ENCODE measurements at regions not wholly inside any gene's neighbourhood (a gene's known extent, or its start where the extent isn't known, plus 50 kb on each side); places are given as distances from the start of the nearest gene placed in this dataset.

DNA sequence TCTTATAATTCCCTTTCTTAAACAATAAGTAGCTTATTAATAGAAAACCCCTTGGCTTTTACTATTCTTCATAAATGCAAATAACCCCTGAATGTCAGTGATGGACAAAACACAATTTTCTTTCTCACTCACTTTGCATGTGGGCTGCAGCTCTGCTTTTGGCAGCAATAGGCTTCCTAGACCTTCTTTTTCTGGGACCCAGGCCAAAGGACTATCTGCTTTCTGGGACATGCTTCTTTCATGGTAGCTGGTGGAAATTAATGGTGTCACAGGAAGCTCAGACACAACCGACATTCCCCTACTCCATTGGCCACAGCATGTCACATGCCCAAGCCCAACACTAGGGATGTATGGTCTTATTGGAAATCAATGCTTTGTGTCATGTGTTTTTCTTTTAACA, 134.3 kb upstream of the MDFIC start:
- TF ChIP-seq, protein P1, sequence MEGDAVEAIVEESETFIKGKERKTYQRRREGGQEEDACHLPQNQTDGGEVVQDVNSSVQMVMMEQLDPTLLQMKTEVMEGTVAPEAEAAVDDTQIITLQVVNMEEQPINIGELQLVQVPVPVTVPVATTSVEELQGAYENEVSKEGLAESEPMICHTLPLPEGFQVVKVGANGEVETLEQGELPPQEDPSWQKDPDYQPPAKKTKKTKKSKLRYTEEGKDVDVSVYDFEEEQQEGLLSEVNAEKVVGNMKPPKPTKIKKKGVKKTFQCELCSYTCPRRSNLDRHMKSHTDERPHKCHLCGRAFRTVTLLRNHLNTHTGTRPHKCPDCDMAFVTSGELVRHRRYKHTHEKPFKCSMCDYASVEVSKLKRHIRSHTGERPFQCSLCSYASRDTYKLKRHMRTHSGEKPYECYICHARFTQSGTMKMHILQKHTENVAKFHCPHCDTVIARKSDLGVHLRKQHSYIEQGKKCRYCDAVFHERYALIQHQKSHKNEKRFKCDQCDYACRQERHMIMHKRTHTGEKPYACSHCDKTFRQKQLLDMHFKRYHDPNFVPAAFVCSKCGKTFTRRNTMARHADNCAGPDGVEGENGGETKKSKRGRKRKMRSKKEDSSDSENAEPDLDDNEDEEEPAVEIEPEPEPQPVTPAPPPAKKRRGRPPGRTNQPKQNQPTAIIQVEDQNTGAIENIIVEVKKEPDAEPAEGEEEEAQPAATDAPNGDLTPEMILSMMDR (IDR thresholded peaks at IDR 0.05; ENCODE audit: insufficient read depth, low read length), result no peak
- peak; percentile 49 for DNase-seq (ENCODE audit: low read depth)
- H3K4me3 ChIP-seq (ENCODE audit: low read depth, low read length), result no peak overlapping the region

- H3K4me3 ChIP-seq (ENCODE audit: low read depth, low read length), result no peak overlapping the region
- TF ChIP-seq, protein P1 (IDR thresholded peaks at IDR 0.05; ENCODE audit: insufficient read depth, low read length), result no peak
- no peak for DNase-seq (ENCODE audit: low read depth)
Measured at GRCh38 chr7:114788706-114789105, 133.2 kb upstream of the MDFIC start.

DNA sequence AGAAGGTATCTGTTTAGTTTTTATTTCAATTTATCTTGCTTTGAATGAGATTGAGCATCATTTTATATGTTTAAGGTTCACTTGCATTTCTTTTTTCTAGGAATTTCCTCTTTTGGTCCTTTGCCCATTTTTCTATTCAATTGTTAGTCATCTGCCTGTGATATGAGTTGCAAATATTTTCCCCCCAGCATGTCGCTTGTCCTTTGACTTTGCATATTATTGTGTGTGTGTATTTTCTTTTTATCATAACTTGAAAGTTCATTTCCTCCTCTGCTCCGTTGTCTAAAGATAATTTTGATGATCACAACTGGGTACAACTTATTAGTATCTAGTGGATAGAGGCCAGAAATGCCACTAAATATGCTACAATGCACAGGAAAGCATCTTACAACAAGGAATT, 132.7 kb upstream of the MDFIC start:
- peak; percentile 65 for DNase-seq (ENCODE audit: low read depth)
- no peak overlapping the region for H3K4me3 ChIP-seq (ENCODE audit: low read depth, low read length)
- TF ChIP-seq, protein P1 (IDR thresholded peaks at IDR 0.05; ENCODE audit: insufficient read depth, low read length), result no peak

DNA sequence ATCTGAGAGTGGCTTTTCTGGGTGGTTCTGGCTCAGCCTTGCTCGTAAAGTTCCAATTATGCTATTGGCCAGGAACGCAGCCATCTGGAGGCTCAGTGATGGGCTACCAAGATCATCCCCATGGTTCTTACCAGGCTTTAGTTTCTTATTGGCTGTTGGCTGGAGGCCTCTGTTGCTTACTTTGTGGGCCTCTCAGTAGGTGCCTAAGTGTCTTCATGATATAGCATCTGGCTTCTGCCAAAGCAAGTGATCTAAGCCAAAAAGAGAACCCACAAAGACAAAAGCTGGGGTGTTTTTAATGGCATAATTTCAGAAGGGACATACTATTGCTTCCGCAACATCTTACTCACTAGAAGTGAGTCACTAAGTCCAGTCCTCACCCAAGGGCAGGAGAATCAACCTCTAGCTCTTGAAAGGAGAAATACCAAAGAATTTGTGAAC, 132.0 kb upstream of the MDFIC start:
- TF ChIP-seq, protein P1 (IDR thresholded peaks at IDR 0.05; ENCODE audit: insufficient read depth, low read length), result no peak
- H3K4me3 ChIP-seq (ENCODE audit: low read depth, low read length), result no peak overlapping the region
- peak; percentile 93 for DNase-seq (ENCODE audit: low read depth)

DNA sequence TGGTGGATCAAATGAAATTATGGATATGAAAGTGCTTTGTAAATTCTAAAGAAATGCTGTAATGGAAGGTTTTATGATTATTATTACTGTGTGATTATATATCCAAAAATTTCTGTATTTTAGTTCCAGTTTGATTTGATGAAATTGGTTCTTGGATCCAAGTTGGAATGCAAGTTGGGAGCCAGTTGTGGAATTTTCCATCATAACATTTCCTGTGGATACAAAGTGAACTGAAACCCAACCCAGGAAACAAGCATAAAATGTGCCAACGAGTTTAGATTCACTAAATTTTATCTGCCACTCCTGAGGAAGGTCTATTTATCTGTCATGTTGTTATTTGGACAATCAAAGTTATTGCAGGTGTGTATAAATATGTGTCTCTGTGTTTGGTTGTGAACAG, 131.4 kb upstream of the MDFIC start:
- TF ChIP-seq, protein P1 (IDR thresholded peaks at IDR 0.05; ENCODE audit: insufficient read depth, low read length), result no peak
- peak; percentile 70 for DNase-seq (ENCODE audit: low read depth)
- H3K4me3 ChIP-seq (ENCODE audit: low read depth, low read length), result no peak overlapping the region

GRCh38 chr7:114791771-114792170, 130.1 kb upstream of the MDFIC start:
- no peak overlapping the region for H3K4me3 ChIP-seq (ENCODE audit: low read depth, low read length)
- TF ChIP-seq, protein P1 (IDR thresholded peaks at IDR 0.05; ENCODE audit: insufficient read depth, low read length), result no peak
- DNase-seq (ENCODE audit: low read depth), result peak; percentile 8

GRCh38 chr7:114793155-114793845, 128.6 kb upstream of the MDFIC start:
- H3K4me3 ChIP-seq (ENCODE audit: low read depth, low read length), result no peak overlapping the region
- TF ChIP-seq, protein P1 (IDR thresholded peaks at IDR 0.05; ENCODE audit: insufficient read depth, low read length), result no peak
- no peak for DNase-seq (ENCODE audit: low read depth)

Data from fibroblast of the aortic adventitia (primary cell).